GM23338 (cell line): ENCODE measurements at regions not wholly inside any gene's neighbourhood (a gene's known extent, or its start where the extent isn't known, plus 50 kb on each side); places are given as distances from the start of the nearest gene placed in this dataset.

Experiments
- ATAC-seq: fragments of 200-7000 bp; cut with Tn5 transposase; 3 replicates; pipeline ENCODE4 v1.9.1; 2020
- DNase-seq: peaks from one replicate; pipeline ENCODE4 v3.0.0-alpha.2; 2015; ENCODE audit warnings: low spot score
- H2AFZ ChIP-seq: fragments of 200-600 bp; sonication (generic); 2 replicates; pipeline ENCODE4 v1.8.0; 2016; ENCODE audit warnings: antibody characterized with exemption, mild to moderate bottlenecking, moderate library complexity
- H3F3A ChIP-seq: fragments of 200-600 bp; sonication (generic); replicated peaks from 2 replicates; pipeline ENCODE4 v1.8.0; 2017; ENCODE audit warnings: antibody characterized with exemption, mixed run types, low read depth
- H3K27ac ChIP-seq: fragments of 200-600 bp; sonication (generic); 2 replicates; pipeline ENCODE4 v1.6.1; 2016; ENCODE audit warnings: low read depth
- H3K27me3 ChIP-seq: fragments of 200-600 bp; sonication (generic); 2 replicates; pipeline ENCODE4 v1.8.0; 2016; ENCODE audit warnings: mild to moderate bottlenecking, mixed run types, moderate library complexity; ENCODE audit not compliant: insufficient read depth
- H3K36me3 ChIP-seq: fragments of 200-600 bp; sonication (generic); 2 replicates; pipeline ENCODE4 v1.8.0; 2016; ENCODE audit warnings: mild to moderate bottlenecking; ENCODE audit not compliant: insufficient read depth
- H3K4me1 ChIP-seq: fragments of 200-600 bp; sonication (generic); 2 replicates; pipeline ENCODE4 v1.8.0; 2016; ENCODE audit warnings: mild to moderate bottlenecking, moderate library complexity; ENCODE audit not compliant: insufficient read depth
- H3K4me2 ChIP-seq: fragments of 200-600 bp; sonication (generic); 2 replicates; pipeline ENCODE4 v1.7.1; 2017; ENCODE audit warnings: mixed run types
- H3K4me3 ChIP-seq: fragments of 200-600 bp; sonication (generic); 2 replicates; pipeline ENCODE4 v1.6.1; 2016; ENCODE audit warnings: mixed run types
- H3K79me2 ChIP-seq: fragments of 200-600 bp; sonication (generic); replicated peaks from 2 replicates; pipeline ENCODE4 v1.8.0; 2017; ENCODE audit warnings: mild to moderate bottlenecking; ENCODE audit not compliant: insufficient read depth
- H3K9me2 ChIP-seq: fragments of 200-600 bp; sonication (generic); 2 replicates; pipeline ENCODE4 v1.8.0; 2017; ENCODE audit not compliant: insufficient read depth
- H4K20me1 ChIP-seq: fragments of 200-600 bp; sonication (generic); replicated peaks from 2 replicates; pipeline ENCODE4 v1.8.0; 2017; ENCODE audit warnings: mild to moderate bottlenecking; ENCODE audit not compliant: insufficient read depth
- H3K27ac Mint-ChIP-seq: 2 replicates; pipeline ENCODE4 v1.8.0; 2020; ENCODE audit warnings: inconsistent platforms, mild to moderate bottlenecking, moderate library complexity, mixed read lengths
- H3K27me3 Mint-ChIP-seq: 3 replicates; pipeline ENCODE4 v1.8.0; 2022; ENCODE audit warnings: low read depth, mild to moderate bottlenecking, moderate library complexity, mixed read lengths, inconsistent platforms; ENCODE audit not compliant: insufficient read depth, poor library complexity
- H3K36me3 Mint-ChIP-seq: 3 replicates; pipeline ENCODE4 v1.8.0; 2021; ENCODE audit warnings: low read depth, mild to moderate bottlenecking, inconsistent platforms, moderate library complexity, mixed read lengths
- H3K4me1 Mint-ChIP-seq: 3 replicates; pipeline ENCODE4 v1.8.0; 2020; ENCODE audit warnings: mild to moderate bottlenecking, inconsistent platforms, mixed read lengths
- H3K4me3 Mint-ChIP-seq: 3 replicates; pipeline ENCODE4 v1.8.0; 2021; ENCODE audit warnings: moderate library complexity, mild to moderate bottlenecking, inconsistent platforms, mixed read lengths
- H3K9me3 Mint-ChIP-seq: 3 replicates; pipeline ENCODE4 v1.8.0; 2020; ENCODE audit warnings: moderate library complexity, mild to moderate bottlenecking, inconsistent platforms, mixed read lengths
- CREB1 ChIP-seq: fragments of 250-450 bp; sonication (Bioruptor Pico); IDR thresholded peaks from 2 replicates; pipeline ENCODE4 v1.5.0; 2020; ENCODE audit warnings: low read depth, mild to moderate bottlenecking, moderate library complexity
- CTCF ChIP-seq, 2 experiments: fragments of 200-600 bp in 1 of 2; sonication (generic) in 1 of 2; conservative IDR thresholded peaks; 2 replicates each; pipeline versions ENCODE4 v1.5.1 to v1.6.1; 2016 to 2017; ENCODE audit warnings: antibody characterized with exemption in 2 of 2, low read depth in 2 of 2, mild to moderate bottlenecking in 2 of 2, moderate library complexity in 1 of 2
- ETS1 ChIP-seq: IDR thresholded peaks from 2 replicates; pipeline ENCODE4 v1.6.1; 2016; ENCODE audit warnings: antibody characterized with exemption
- EZH2 ChIP-seq: fragments of 200-600 bp; sonication (generic); IDR thresholded peaks from one replicate; pipeline ENCODE4 v1.8.0; 2017; ENCODE audit warnings: antibody characterized with exemption, mild to moderate bottlenecking, low read depth; ENCODE audit not compliant: unreplicated experiment
- EZH2phosphoT487 ChIP-seq: fragments of 200-600 bp; sonication (generic); IDR thresholded peaks from one replicate; pipeline ENCODE4 v1.8.1; 2018; ENCODE audit warnings: antibody characterized with exemption; ENCODE audit not compliant: unreplicated experiment
- JUNB ChIP-seq: IDR thresholded peaks from one replicate; pipeline ENCODE4 v1.6.1; 2016; ENCODE audit warnings: antibody characterized with exemption; ENCODE audit not compliant: unreplicated experiment
- NANOG ChIP-seq: IDR thresholded peaks from 2 replicates; pipeline ENCODE4 v1.6.1; 2016; ENCODE audit warnings: antibody characterized with exemption, borderline replicate concordance
- POLR2AphosphoS5 ChIP-seq: IDR thresholded peaks from 2 replicates; pipeline ENCODE4 v1.6.1; 2016; ENCODE audit warnings: antibody characterized with exemption, low read depth
- REST ChIP-seq: IDR thresholded peaks from one replicate; pipeline ENCODE4 v1.6.1; 2018; ENCODE audit warnings: antibody characterized with exemption; ENCODE audit not compliant: unreplicated experiment
- STAT1 ChIP-seq: IDR thresholded peaks from one replicate; pipeline ENCODE4 v1.6.1; 2016; ENCODE audit warnings: antibody characterized with exemption; ENCODE audit not compliant: unreplicated experiment
- ZNF114 ChIP-seq: fragments of 250-450 bp; sonication (Bioruptor Pico); IDR thresholded peaks from 2 replicates; pipeline ENCODE4 v1.5.0; 2020; ENCODE audit warnings: mild to moderate bottlenecking, moderate library complexity
- ZNF331 ChIP-seq: fragments of 250-450 bp; sonication (Bioruptor Pico); IDR thresholded peaks from 2 replicates; pipeline ENCODE4 v1.5.0; 2020; ENCODE audit warnings: low read depth, mild to moderate bottlenecking, moderate library complexity
- ZNF462 ChIP-seq: fragments of 250-450 bp; sonication (Bioruptor Pico); IDR thresholded peaks from 2 replicates; pipeline ENCODE4 v1.5.0; 2020; ENCODE audit warnings: mild to moderate bottlenecking, moderate library complexity

GRCh38 chr5:124136609-124137008, 609.8 kb downstream of the ZNF608 start:
- no peak overlapping the region for H3K4me2 ChIP-seq
- Mint-ChIP-seq H3K27ac (no peak overlapping the region), H3K36me3 (peaks cover 5% of the 10 kb centered on the region; the same call in 2 of the 3 replicates), H3K9me3 (peaks cover 11% of the 10 kb centered on the region), H3K4me1 (no peaks in the 10 kb centered on the region), H3K27me3 (peaks cover 2% of the 10 kb centered on the region), H3K4me3 (no peak overlapping the region)
- no peaks in the 10 kb centered on the region for H3K27me3 ChIP-seq
- H3K79me2 ChIP-seq = no peaks in the 10 kb centered on the region
- ATAC-seq (no peak), DNase-seq (no peak)
- no peak overlapping the region for H3K4me3 ChIP-seq
- no peaks in the 10 kb centered on the region for H4K20me1 ChIP-seq
- H3K9me2 ChIP-seq = no peaks in the 10 kb centered on the region
- H3K4me1 ChIP-seq = no peaks in the 10 kb centered on the region
- H3K36me3 ChIP-seq = no peaks in the 10 kb centered on the region
- no peak for TF ChIP-seq STAT1
- no peak for TF ChIP-seq REST
- no peak for TF ChIP-seq CTCF (conservative IDR thresholded peaks at IDR 0.05; ENCODE audit: low read depth in 2 of 2)
- no peak for TF ChIP-seq CREB1
- TF ChIP-seq JUNB = no peak
- no peak for TF ChIP-seq ZNF331 (CRISPR knock-in tag)
- TF ChIP-seq NANOG = no peak
- TF ChIP-seq POLR2AphosphoS5 = no peak
- TF ChIP-seq ETS1 = no peak
- no peak for TF ChIP-seq EZH2
- TF ChIP-seq ZNF114 (CRISPR knock-in tag) = no peak
- TF ChIP-seq ZNF462 = no peak
- no peak for TF ChIP-seq EZH2phosphoT487
- H2AFZ ChIP-seq = no peak overlapping the region
- no peak overlapping the region for H3K27ac ChIP-seq
- no peaks in the 10 kb centered on the region for H3F3A ChIP-seq
